K562 (cell line): ENCODE measurements at regions not wholly inside any gene's neighbourhood (a gene's known extent, or its start where the extent isn't known, plus 50 kb on each side); places are given as distances from the start of the nearest gene placed in this dataset.

Experiments used
- POLR2A ChIP-seq: fragments of 450-650 bp; conservative IDR thresholded peaks from 2 replicates; pipeline ENCODE4 v1.6.1; 2016
- POLR3G ChIP-seq: IDR thresholded peaks from 2 replicates; pipeline ENCODE4 v1.6.1; 2011; ENCODE audit not compliant: insufficient read length, insufficient replicate concordance; ENCODE audit errors: extremely low read depth
- ZNF274 ChIP-seq: IDR thresholded peaks from 2 replicates; pipeline ENCODE4 v1.6.1; 2011; ENCODE audit warnings: low read depth, mild to moderate bottlenecking, low read length, moderate library complexity, borderline replicate concordance

GRCh38 chr2:52414561-52415295, 1352.9 kb upstream of the CHAC2 start:
- TF ChIP-seq POLR3G = no peak
- no peak for TF ChIP-seq ZNF274
- TF ChIP-seq POLR2A = no peak
